SK-N-SH (cell line): ENCODE measurements at regions not wholly inside any gene's neighbourhood (a gene's known extent, or its start where the extent isn't known, plus 50 kb on each side); places are given as distances from the start of the nearest gene placed in this dataset.

Experiments used
- JUND ChIP-seq: IDR thresholded peaks from 2 replicates; pipeline ENCODE4 v1.4.0; 2012
- RFX5 ChIP-seq: IDR thresholded peaks from 2 replicates; pipeline ENCODE4 v1.6.1; 2012; ENCODE audit warnings: mild to moderate bottlenecking, improper control_type of control experiment, low read length
- SIN3A ChIP-seq: IDR thresholded peaks from 2 replicates; pipeline ENCODE4 v1.6.1; 2012; ENCODE audit warnings: low read depth, mild to moderate bottlenecking, low read length, moderate library complexity, borderline replicate concordance
- TF ChIP-seq, protein P1 (sequence below): fragments of 200-600 bp; sonication (generic); IDR thresholded peaks from 2 replicates; pipeline ENCODE4 v1.6.1; 2017; ENCODE audit warnings: antibody characterized with exemption, mild to moderate bottlenecking, moderate library complexity
- TF ChIP-seq, protein P2 (sequence below): fragments of 150-350 bp; IDR thresholded peaks from 2 replicates; pipeline ENCODE4 v1.6.1; 2017; ENCODE audit warnings: antibody characterized with exemption, low read length, low read depth, borderline replicate concordance

- TF ChIP-seq SIN3A (no peak), RFX5 (no peak), JUND (no peak)
- TF ChIP-seq, protein P1, sequence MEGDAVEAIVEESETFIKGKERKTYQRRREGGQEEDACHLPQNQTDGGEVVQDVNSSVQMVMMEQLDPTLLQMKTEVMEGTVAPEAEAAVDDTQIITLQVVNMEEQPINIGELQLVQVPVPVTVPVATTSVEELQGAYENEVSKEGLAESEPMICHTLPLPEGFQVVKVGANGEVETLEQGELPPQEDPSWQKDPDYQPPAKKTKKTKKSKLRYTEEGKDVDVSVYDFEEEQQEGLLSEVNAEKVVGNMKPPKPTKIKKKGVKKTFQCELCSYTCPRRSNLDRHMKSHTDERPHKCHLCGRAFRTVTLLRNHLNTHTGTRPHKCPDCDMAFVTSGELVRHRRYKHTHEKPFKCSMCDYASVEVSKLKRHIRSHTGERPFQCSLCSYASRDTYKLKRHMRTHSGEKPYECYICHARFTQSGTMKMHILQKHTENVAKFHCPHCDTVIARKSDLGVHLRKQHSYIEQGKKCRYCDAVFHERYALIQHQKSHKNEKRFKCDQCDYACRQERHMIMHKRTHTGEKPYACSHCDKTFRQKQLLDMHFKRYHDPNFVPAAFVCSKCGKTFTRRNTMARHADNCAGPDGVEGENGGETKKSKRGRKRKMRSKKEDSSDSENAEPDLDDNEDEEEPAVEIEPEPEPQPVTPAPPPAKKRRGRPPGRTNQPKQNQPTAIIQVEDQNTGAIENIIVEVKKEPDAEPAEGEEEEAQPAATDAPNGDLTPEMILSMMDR: no peak
- TF ChIP-seq, protein P2, sequence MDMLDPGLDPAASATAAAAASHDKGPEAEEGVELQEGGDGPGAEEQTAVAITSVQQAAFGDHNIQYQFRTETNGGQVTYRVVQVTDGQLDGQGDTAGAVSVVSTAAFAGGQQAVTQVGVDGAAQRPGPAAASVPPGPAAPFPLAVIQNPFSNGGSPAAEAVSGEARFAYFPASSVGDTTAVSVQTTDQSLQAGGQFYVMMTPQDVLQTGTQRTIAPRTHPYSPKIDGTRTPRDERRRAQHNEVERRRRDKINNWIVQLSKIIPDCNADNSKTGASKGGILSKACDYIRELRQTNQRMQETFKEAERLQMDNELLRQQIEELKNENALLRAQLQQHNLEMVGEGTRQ: no peak
Measured at GRCh38 chr5:34551911-34552433, 104.2 kb upstream of the RAI14 start.
